ENCODE measurements at regions not wholly inside any gene's neighbourhood (a gene's known extent, or its start where the extent isn't known, plus 50 kb on each side); places are given as distances from the start of the nearest gene placed in this dataset.

DNA sequence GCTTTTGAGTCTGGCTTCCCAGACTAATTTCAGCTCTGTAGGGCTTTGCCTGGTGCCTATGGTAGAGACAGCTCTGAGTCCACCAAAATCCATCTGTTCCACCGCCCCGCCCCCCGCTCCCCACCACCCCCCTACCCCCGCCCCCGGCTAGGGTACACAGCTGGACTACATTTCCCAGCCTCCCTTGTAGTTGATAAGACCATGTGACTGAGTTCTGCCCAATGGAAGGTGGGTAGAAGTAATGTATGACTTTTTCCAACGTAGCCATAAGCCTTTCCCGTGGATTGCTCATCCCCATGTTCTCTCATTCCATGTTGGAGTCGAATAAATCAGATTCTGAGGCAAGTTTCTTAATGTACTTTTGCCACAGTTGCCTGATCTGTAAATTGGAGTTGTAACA is 786.7 kb upstream of the EEF2KMT start:
- ATAC-seq = no peak
- H3K4me1 ChIP-seq = no peaks in the 10 kb centered on the region
- H3K27me3 ChIP-seq = no peaks in the 10 kb centered on the region
- H3K9me3 ChIP-seq = no peaks in the 10 kb centered on the region
- H3K36me3 ChIP-seq (replicated peaks in 1 of 2; ENCODE audit: insufficient read depth in 1 of 2, low read depth in 2 of 2) = no peaks in the 10 kb centered on the region
- TF ChIP-seq POLR2A (IDR thresholded peaks at IDR 0.05) (no peak), CTCF (IDR thresholded peaks at IDR 0.05) (no peak)
- DNase-seq = no peak
- no peak overlapping the region for H3K27ac ChIP-seq
- 68 to 81% methylated on average over 5 to 8 of the region's 8 CpGs for WGBS, 2 donors
- no peak overlapping the region for H3K4me3 ChIP-seq
- intact Hi-C loops (cut with DNase I) = no loop called here

- WGBS, 2 donors = 50 to 73% methylated on average over 3 of the region's 3 CpGs
- DNase-seq (no peak), ATAC-seq (no peak)
- no peaks in the 10 kb centered on the region for H3K36me3 ChIP-seq (replicated peaks in 1 of 2; ENCODE audit: insufficient read depth in 1 of 2, low read depth in 2 of 2)
- intact Hi-C loops (cut with DNase I) = no loop called here
- no peaks in the 10 kb centered on the region for H3K4me1 ChIP-seq
- no peaks in the 10 kb centered on the region for H3K9me3 ChIP-seq
- H3K27me3 ChIP-seq = no peaks in the 10 kb centered on the region
- TF ChIP-seq CTCF (IDR thresholded peaks at IDR 0.05) (no peak), POLR2A (IDR thresholded peaks at IDR 0.05) (no peak)
- H3K4me3 ChIP-seq = no peak overlapping the region
- H3K27ac ChIP-seq = no peak overlapping the region
These were observed 784.6 kb upstream of the EEF2KMT start for GRCh38 chr16:5882087-5882640.

GRCh38 chr16:5875416-5875815 is 777.8 kb upstream of the EEF2KMT start:
- intact Hi-C loops (cut with DNase I) = no loop called here
- Histone ChIP-seq H3K27me3 (no peaks in the 10 kb centered on the region), H3K36me3 (replicated peaks in 1 of 2; ENCODE audit: insufficient read depth in 1 of 2, low read depth in 2 of 2) (no peaks in the 10 kb centered on the region), H3K4me3 (no peak overlapping the region), H3K9me3 (no peaks in the 10 kb centered on the region), H3K4me1 (no peaks in the 10 kb centered on the region), H3K27ac (no peak overlapping the region)
- DNase-seq (no peak), ATAC-seq (no peak)
- 53 to 60% methylated on average over 5 of the region's 5 CpGs for WGBS, 2 donors
- no peak for TF ChIP-seq CTCF (IDR thresholded peaks at IDR 0.05)
- no peak for TF ChIP-seq POLR2A (IDR thresholded peaks at IDR 0.05)

GRCh38 chr16:5874899-5875298 is 777.3 kb upstream of the EEF2KMT start:
- intact Hi-C loops (cut with DNase I) = no loop called here
- DNase-seq = no peak
- TF ChIP-seq CTCF (IDR thresholded peaks at IDR 0.05) (no peak), POLR2A (IDR thresholded peaks at IDR 0.05) (no peak)

GRCh38 chr16:5873221-5873620 is 775.6 kb upstream of the EEF2KMT start:
- Histone ChIP-seq H3K9me3 (no peaks in the 10 kb centered on the region), H3K4me3 (no peak overlapping the region), H3K36me3 (replicated peaks in 1 of 2; ENCODE audit: insufficient read depth in 1 of 2, low read depth in 2 of 2) (no peaks in the 10 kb centered on the region), H3K27me3 (no peaks in the 10 kb centered on the region), H3K27ac (no peak overlapping the region), H3K4me1 (no peaks in the 10 kb centered on the region)
- no peak for TF ChIP-seq CTCF (IDR thresholded peaks at IDR 0.05)
- no peak for TF ChIP-seq POLR2A (IDR thresholded peaks at IDR 0.05)
- ATAC-seq = no peak
- DNase-seq = no peak
- WGBS, 2 donors = 52 to 57% methylated on average over 4 of the region's 4 CpGs
- intact Hi-C loops (cut with DNase I) = no loop called here

More at GRCh38 chr16:5874899-5875298, 777.3 kb upstream of the EEF2KMT start:
- WGBS, 2 donors = 74 to 79% methylated on average over 4 of the region's 4 CpGs
- Histone ChIP-seq H3K9me3 (no peaks in the 10 kb centered on the region), H3K4me3 (no peak overlapping the region), H3K27me3 (no peaks in the 10 kb centered on the region), H3K4me1 (no peaks in the 10 kb centered on the region), H3K36me3 (replicated peaks in 1 of 2; ENCODE audit: insufficient read depth in 1 of 2, low read depth in 2 of 2) (no peaks in the 10 kb centered on the region), H3K27ac (no peak overlapping the region)
- ATAC-seq = no peak
